B cell (primary cell): ENCODE measurements at regions not wholly inside any gene's neighbourhood (a gene's known extent, or its start where the extent isn't known, plus 50 kb on each side); places are given as distances from the start of the nearest gene placed in this dataset.
"Not testable (repeated sequence)": the region's sequence is repeated elsewhere in the genome, so short reads cannot be mapped to it uniquely, and the experiment has no call there.

Source experiments
- ATAC-seq: fragments of 200-7000 bp; cut with Tn5 transposase; one replicate; pipeline ENCODE4 v1.10.0; 2021; ENCODE audit warnings: low read depth, mild to moderate bottlenecking, moderate number of reproducible peaks, moderate library complexity
- CTCF ChIA-PET: fragments of 350-600 bp; sonication (Branson Sonifier 250); formaldehyde crosslinking; loops from one replicate; lab custom pipeline; 2021; ENCODE audit warnings: antibody characterized with exemption, inconsistent platforms; lab: Charles Lee
- POLR2A ChIA-PET: fragments of 350-600 bp; sonication (Branson Sonifier 250); formaldehyde crosslinking; loops from one replicate; lab custom pipeline; 2021; ENCODE audit warnings: antibody characterized with exemption; lab: Charles Lee
- DNase-seq: peaks from one replicate; pipeline ENCODE4 v3.0.0; 2013
- H2AFZ ChIP-seq: 2 replicates; pipeline ENCODE4 v1.6.1; 2012; ENCODE audit warnings: mild to moderate bottlenecking, low read depth, low read length; ENCODE audit not compliant: insufficient read depth, poor library complexity, severe bottlenecking
- H3K27ac ChIP-seq, 2 donors: 1 replicate in 1 of 2; 2 replicates in 1 of 2; pipeline ENCODE4 v1.5.1; 2012 to 2013; ENCODE audit warnings: low read length in 2 of 2, mild to moderate bottlenecking in 2 of 2, moderate library complexity in 1 of 2
- H3K27me3 ChIP-seq, 4 experiments: fragments of 200-600 bp in 1 of 4; sonication (generic) in 1 of 4; replicated peaks in 1 of 4; 1 replicate in 2 of 4; 2 replicates in 2 of 4; pipeline versions ENCODE4 v1.6.1 to v1.7.0; 2013 to 2016; ENCODE audit warnings: low read length in 3 of 4, mild to moderate bottlenecking in 2 of 4, mixed read lengths in 1 of 4, moderate library complexity in 1 of 4; ENCODE audit not compliant: insufficient read depth in 4 of 4, control insufficient read depth in 3 of 4; ENCODE audit errors: control extremely low read depth in 1 of 4
- H3K36me3 ChIP-seq, 2 experiments: replicated peaks in 1 of 2; 1 replicate in 1 of 2; 2 replicates in 1 of 2; pipeline versions ENCODE4 v1.6.1 to v1.7.1; 2013; ENCODE audit warnings: low read length in 1 of 2; ENCODE audit not compliant: insufficient read depth in 2 of 2, control insufficient read depth in 1 of 2; ENCODE audit errors: control extremely low read depth in 1 of 2, extremely low read depth in 1 of 2
- H3K4me1 ChIP-seq, 2 donors: fragments of 200-600 bp in 1 of 2; sonication (generic) in 1 of 2; 1 replicate in 1 of 2; 2 replicates in 1 of 2; pipeline versions ENCODE4 v1.5.1 to v1.6.1; 2013 to 2017; ENCODE audit warnings: low read length in 2 of 2; ENCODE audit not compliant: control insufficient read depth in 2 of 2, insufficient read depth in 2 of 2
- H3K4me2 ChIP-seq: replicated peaks from 2 replicates; pipeline ENCODE3; 2012; ENCODE audit warnings: mild to moderate bottlenecking, low read depth, low read length; ENCODE audit not compliant: poor library complexity, severe bottlenecking
- H3K4me3 ChIP-seq, 5 experiments: fragments of 200-600 bp in 1 of 5; sonication (generic) in 1 of 5; 1 replicate in 3 of 5; 2 replicates in 2 of 5; pipeline versions ENCODE4 v1.5.1 to v1.7.0; 2011 to 2016; ENCODE audit warnings: low read length in 4 of 5, mild to moderate bottlenecking in 4 of 5, low read depth in 2 of 5, control low read depth in 1 of 5, moderate library complexity in 1 of 5; ENCODE audit not compliant: insufficient read depth in 1 of 5; ENCODE audit errors: control extremely low read depth in 1 of 5, extremely low read depth in 1 of 5
- H3K79me2 ChIP-seq: fragments of 200-600 bp; sonication (generic); one replicate; pipeline ENCODE4 v1.6.0; 2016; ENCODE audit warnings: low read length; ENCODE audit not compliant: control insufficient read depth, insufficient read depth
- H3K9ac ChIP-seq: fragments of 200-600 bp; sonication (generic); 2 replicates; pipeline ENCODE4 v1.6.1; 2017; ENCODE audit warnings: mild to moderate bottlenecking, low read length, moderate library complexity
- H3K9me3 ChIP-seq, 3 donors: one replicate each; pipeline versions ENCODE4 v1.6.1 to v1.7.1; 2013; ENCODE audit warnings: low read length in 2 of 3; ENCODE audit not compliant: control insufficient read depth in 2 of 3, insufficient read depth in 1 of 3; ENCODE audit errors: control extremely low read depth in 1 of 3
- H4K20me1 ChIP-seq: 2 replicates; pipeline ENCODE4 v1.6.0; 2012; ENCODE audit warnings: mild to moderate bottlenecking, low read length; ENCODE audit not compliant: insufficient read depth, control insufficient read depth, poor library complexity, severe bottlenecking
- H3K27ac Mint-ChIP-seq: one replicate; pipeline ENCODE4 v1.8.0; 2021; ENCODE audit warnings: mixed read lengths
- H3K27me3 Mint-ChIP-seq: one replicate; pipeline ENCODE4 v1.8.0; 2021; ENCODE audit warnings: mixed read lengths
- H3K4me1 Mint-ChIP-seq: one replicate; pipeline ENCODE4 v1.8.0; 2021; ENCODE audit warnings: mixed read lengths
- H3K4me3 Mint-ChIP-seq: one replicate; pipeline ENCODE4 v1.8.0; 2021; ENCODE audit warnings: mixed read lengths
- H3K9me3 Mint-ChIP-seq: one replicate; pipeline ENCODE4 v1.8.0; 2022; ENCODE audit warnings: mixed read lengths; ENCODE audit not compliant: insufficient read depth
- CTCF ChIP-seq: fragments of 200-600 bp; IDR thresholded peaks from one replicate; pipeline ENCODE4 v1.8.0; 2022; ENCODE audit warnings: antibody characterized with exemption, mild to moderate bottlenecking
- EZH2 ChIP-seq: IDR thresholded peaks from 2 replicates; pipeline ENCODE4 v1.6.1; 2012; ENCODE audit warnings: borderline replicate concordance, low read depth, mild to moderate bottlenecking, moderate library complexity, low read length; ENCODE audit not compliant: insufficient read depth, poor library complexity, severe bottlenecking
- WGBS: methylation state at CpG from one replicate; pipeline ENCODE4 v1.1.5; 2013; ENCODE audit warnings: missing lambda C conversion rate; ENCODE audit not compliant: insufficient coverage; 5-methylcytosine and 5-hydroxymethylcytosine counted together
- intact Hi-C: fragments of 100-400 bp; cut with micrococcal nuclease; formaldehyde crosslinking; loops from one replicate; pipeline ENCODE4 v1.10.0; 2022

GRCh38 chr4:147110473-147111367 is 165.1 kb upstream of the TTC29 start:
- Mint-ChIP-seq H3K4me3 (no peak overlapping the region), H3K4me1 (no peaks in the 10 kb centered on the region), H3K9me3 (peaks cover 4% of the 10 kb centered on the region), H3K27ac (no peak overlapping the region), H3K27me3 (peaks cover 7% of the 10 kb centered on the region)
- POLR2A ChIA-PET, result no interaction called here
- Histone ChIP-seq H3K9ac (no peak overlapping the region), H3K36me3 (no peaks in the 10 kb centered on the region), H2AFZ (no peak overlapping the region), H4K20me1 (no peaks in the 10 kb centered on the region), H3K27ac (no peak overlapping the region), H3K4me3 (no peak overlapping the region), H3K4me1 (no peaks in the 10 kb centered on the region), H3K4me2 (no peak overlapping the region), H3K9me3 (peaks cover 0 to 4% (median 0%) of the 10 kb centered on the region in 3 donors), H3K27me3 (no peaks in the 10 kb centered on the region), H3K79me2 (no peaks in the 10 kb centered on the region)
- 70% methylated on average over 2 of the region's 7 CpGs for WGBS
- intact Hi-C loops, result no loop called here
- ATAC-seq (no peak), DNase-seq (no peak)
- CTCF ChIA-PET, result interaction anchor here (0.8 to 2.6 kb wide), 3 partner anchors 14 to 22 kb away, joined by 3 to 16 read pairs (median 3); no protein-coding TSS in a partner anchor
- TF ChIP-seq EZH2 (no peak), CTCF (no peak)

GRCh38 chr4:147112196-147112595 is 166.5 kb upstream of the TTC29 start:
- POLR2A ChIA-PET, ATAC-seq, H3K27ac Mint-ChIP-seq, DNase-seq, H3K27ac ChIP-seq, H3K9ac ChIP-seq, H3K4me1 ChIP-seq, H3K27me3 Mint-ChIP-seq, H3K27me3 ChIP-seq, H3K79me2 ChIP-seq, H3K4me2 ChIP-seq, H4K20me1 ChIP-seq, H2AFZ ChIP-seq, H3K4me1 Mint-ChIP-seq, H3K36me3 ChIP-seq, H3K9me3 Mint-ChIP-seq, H3K4me3 ChIP-seq, intact Hi-C loops, H3K4me3 Mint-ChIP-seq, H3K9me3 ChIP-seq: not testable (repeated sequence)
- WGBS, result 80% methylated on average over 6 of the region's 6 CpGs
- CTCF ChIA-PET, result interaction anchor here (0.7 to 1.0 kb wide), 2 partner anchors 14 to 770 kb away, joined by 3 to 5 read pairs; no protein-coding TSS in a partner anchor
